ENCODE measurements at regions not wholly inside any gene's neighbourhood (a gene's known extent, or its start where the extent isn't known, plus 50 kb on each side); places are given as distances from the start of the nearest gene placed in this dataset.

- intact Hi-C loops (cut with micrococcal nuclease; ENCODE audit: unreplicated experiment) = no loop called here
- no peak overlapping the region for H3K4me2 ChIP-seq
- no peaks in the 10 kb centered on the region for H3K4me1 ChIP-seq (replicated peaks; ENCODE audit: insufficient read depth)
- no peaks in the 10 kb centered on the region for H3K79me2 ChIP-seq (ENCODE audit: low read depth)
- H4K20me1 ChIP-seq (ENCODE audit: insufficient read depth) = no peaks in the 10 kb centered on the region
- BruUV-seq (replicated peaks) = no TSS peak
- H3K27ac ChIP-seq = no peak overlapping the region
- CTCF ChIA-PET = no interaction called here
- H3K4me3 ChIP-seq = no peak overlapping the region
- H3F3A ChIP-seq (ENCODE audit: insufficient read depth, low read depth) = no peaks in the 10 kb centered on the region
- no peaks in the 10 kb centered on the region for H3K36me3 ChIP-seq (ENCODE audit: low read depth)
- no peaks in the 10 kb centered on the region for H3K9me3 ChIP-seq (ENCODE audit: insufficient read depth, low read depth)
- TF ChIP-seq EZH2 (IDR thresholded peaks at IDR 0.05; ENCODE audit: low read depth) = no peak
- no peak for TF ChIP-seq CTCF (conservative IDR thresholded peaks at IDR 0.05)
- H2AFZ ChIP-seq = no peak overlapping the region
- no peaks in the 10 kb centered on the region for H3K9me2 ChIP-seq (ENCODE audit: insufficient read depth)
- DNase-seq = no peak
- POLR2A ChIA-PET (ENCODE audit: unreplicated experiment) = no interaction called here
- no peaks in the 10 kb centered on the region for H3K27me3 ChIP-seq (ENCODE audit: insufficient read depth, low read depth)
Measured at GRCh38 chr4:132230025-132230424, 919.1 kb upstream of the PCDH10 start.

DNA sequence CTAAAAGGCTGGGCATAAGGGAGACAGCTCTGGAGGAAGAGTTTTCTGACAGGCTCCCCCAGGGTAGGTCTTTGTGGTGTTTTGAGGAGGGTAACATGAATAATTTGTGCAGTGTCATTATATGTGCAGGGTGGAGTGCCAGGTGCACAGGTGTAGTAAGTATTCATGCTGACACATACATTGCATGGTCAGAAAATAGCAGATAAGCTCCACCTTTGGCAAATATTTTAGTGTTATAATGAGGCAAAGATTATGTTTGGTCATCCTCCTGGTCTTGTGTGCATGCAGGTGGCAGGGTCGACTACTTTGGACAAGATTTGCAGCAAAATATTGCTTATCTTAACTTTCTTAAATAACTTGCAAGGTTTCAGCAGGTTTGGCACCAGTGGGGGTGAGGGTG is 910.4 kb upstream of the PCDH10 start:
- no peak for DNase-seq

GRCh38 chr4:132240081-132240480 is 909.0 kb upstream of the PCDH10 start:
- Histone ChIP-seq H3K9me2 (ENCODE audit: insufficient read depth) (no peaks in the 10 kb centered on the region), H3K9me3 (ENCODE audit: insufficient read depth, low read depth) (no peaks in the 10 kb centered on the region), H4K20me1 (ENCODE audit: insufficient read depth) (no peaks in the 10 kb centered on the region), H3K27me3 (ENCODE audit: insufficient read depth, low read depth) (no peaks in the 10 kb centered on the region), H3K27ac (no peak overlapping the region), H3K36me3 (ENCODE audit: low read depth) (no peaks in the 10 kb centered on the region), H3F3A (ENCODE audit: insufficient read depth, low read depth) (no peaks in the 10 kb centered on the region), H3K4me1 (replicated peaks; ENCODE audit: insufficient read depth) (no peaks in the 10 kb centered on the region), H3K79me2 (ENCODE audit: low read depth) (no peaks in the 10 kb centered on the region), H2AFZ (no peak overlapping the region), H3K4me3 (no peak overlapping the region), H3K4me2 (no peak overlapping the region)
- BruUV-seq (replicated peaks) = no TSS peak
- CTCF ChIA-PET = no interaction called here
- no peak for TF ChIP-seq EZH2 (IDR thresholded peaks at IDR 0.05; ENCODE audit: low read depth)
- TF ChIP-seq CTCF (conservative IDR thresholded peaks at IDR 0.05) = no peak
- POLR2A ChIA-PET (ENCODE audit: unreplicated experiment) = no interaction called here
- DNase-seq = no peak
- intact Hi-C loops (cut with micrococcal nuclease; ENCODE audit: unreplicated experiment) = no loop called here

More for the DNA sequence above, 910.4 kb upstream of the PCDH10 start:
- ChIA-PET POLR2A (ENCODE audit: unreplicated experiment) (no interaction called here), CTCF (no interaction called here)
- Histone ChIP-seq H3K79me2 (ENCODE audit: low read depth) (no peaks in the 10 kb centered on the region), H3K9me3 (ENCODE audit: insufficient read depth, low read depth) (no peaks in the 10 kb centered on the region), H3K27ac (no peak overlapping the region), H2AFZ (no peak overlapping the region), H3K4me1 (replicated peaks; ENCODE audit: insufficient read depth) (no peaks in the 10 kb centered on the region), H3K4me3 (no peak overlapping the region), H3K9me2 (ENCODE audit: insufficient read depth) (no peaks in the 10 kb centered on the region), H3K36me3 (ENCODE audit: low read depth) (no peaks in the 10 kb centered on the region), H3K4me2 (no peak overlapping the region), H3F3A (ENCODE audit: insufficient read depth, low read depth) (no peaks in the 10 kb centered on the region), H4K20me1 (ENCODE audit: insufficient read depth) (no peaks in the 10 kb centered on the region), H3K27me3 (ENCODE audit: insufficient read depth, low read depth) (no peaks in the 10 kb centered on the region)
- BruUV-seq (replicated peaks) = no TSS peak
- intact Hi-C loops (cut with micrococcal nuclease; ENCODE audit: unreplicated experiment) = no loop called here
- TF ChIP-seq EZH2 (IDR thresholded peaks at IDR 0.05; ENCODE audit: low read depth) (no peak), CTCF (conservative IDR thresholded peaks at IDR 0.05) (no peak)

All from PC-9 (cell line).